ENCODE measurements at regions not wholly inside any gene's neighbourhood (a gene's known extent, or its start where the extent isn't known, plus 50 kb on each side); places are given as distances from the start of the nearest gene placed in this dataset.

DNA sequence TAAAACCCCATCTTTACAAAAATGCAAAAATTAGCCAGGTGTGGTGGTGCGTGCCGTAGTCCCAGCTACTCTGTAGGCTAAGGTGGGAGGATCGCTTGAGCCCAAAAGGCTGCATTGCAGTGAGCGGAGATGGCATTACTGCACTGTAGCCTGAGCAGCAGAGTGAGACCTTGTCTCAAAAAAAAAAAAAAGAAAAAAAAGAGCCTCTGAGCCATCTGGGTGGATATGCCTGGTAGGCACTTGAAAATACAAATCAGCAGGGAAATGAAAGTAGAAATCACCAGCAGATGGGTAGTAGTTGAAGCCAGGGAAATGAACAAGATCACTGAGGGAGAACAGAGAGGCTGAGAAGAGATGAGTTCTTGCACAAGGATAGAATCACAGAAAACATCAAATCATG, 131.0 kb upstream of the HMCN1 start:
- Histone ChIP-seq H3K27ac (ENCODE audit: low read depth, low read length) (no peak overlapping the region), H3K9me3 (ENCODE audit: control insufficient read depth in 1 of 2, low read length in 2 of 2) (no peaks in the 10 kb centered on the region), H3K4me1 (ENCODE audit: insufficient read depth, low read length) (peaks cover 7% of the 10 kb centered on the region), H3K4me3 (ENCODE audit: low read length in 2 of 2) (no peak overlapping the region), H3K36me3 (ENCODE audit: insufficient read depth, low read length) (no peaks in the 10 kb centered on the region), H3K27me3 (ENCODE audit: insufficient read depth, low read length) (no peaks in the 10 kb centered on the region)
- no peaks in the 10 kb centered on the region for H3K36me3 Mint-ChIP-seq
- H3K27me3 Mint-ChIP-seq, result peaks cover 0 to 2% of the 10 kb centered on the region in 2 donors
- ChIA-PET POLR2A (ENCODE audit: partially characterized antibody) (no interaction called here), CTCF (ENCODE audit: partially characterized antibody) (interaction anchor here (1.2 to 2.1 kb wide), 4 partner anchors 26 to 286 kb away, joined by 3 to 6 read pairs (median 4); partner anchors contain the start of gene IVNS1ABP)
- intact Hi-C loops (cut with micrococcal nuclease), result no loop called here
- no peak for DNase-seq
- H3K27ac Mint-ChIP-seq, result no peak overlapping the region
- no peaks in the 10 kb centered on the region for H3K4me1 Mint-ChIP-seq
- H3K9me3 Mint-ChIP-seq, result peaks cover 0 to 2% (median 0%) of the 10 kb centered on the region in 8 donors
- no peak overlapping the region for H3K4me3 Mint-ChIP-seq

DNA sequence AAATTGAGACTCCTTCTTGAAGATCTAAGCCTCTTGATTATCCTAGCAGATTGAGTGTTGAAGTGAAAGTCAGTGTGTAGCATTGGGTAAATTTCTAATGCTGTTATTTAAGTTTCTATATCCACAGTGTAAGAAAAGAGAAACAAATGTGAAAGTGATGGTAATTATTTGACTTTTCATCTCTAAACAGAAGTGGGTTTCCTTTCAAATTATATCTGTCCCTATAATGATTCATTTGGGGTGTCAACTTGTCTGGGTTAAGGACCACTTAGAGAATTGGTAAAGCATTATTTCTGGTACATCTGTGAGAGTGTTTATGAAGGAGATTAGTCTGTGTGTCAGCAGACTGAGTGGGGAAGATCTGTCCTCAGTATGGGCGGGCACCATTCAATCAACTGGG, 133.0 kb upstream of the HMCN1 start:
- no peak for DNase-seq
- H3K4me3 Mint-ChIP-seq, result no peak overlapping the region
- Histone ChIP-seq H3K4me1 (ENCODE audit: insufficient read depth, low read length) (peaks cover 1% of the 10 kb centered on the region), H3K36me3 (ENCODE audit: insufficient read depth, low read length) (no peaks in the 10 kb centered on the region), H3K4me3 (ENCODE audit: low read length in 2 of 2) (no peak overlapping the region), H3K27me3 (ENCODE audit: insufficient read depth, low read length) (no peaks in the 10 kb centered on the region), H3K27ac (ENCODE audit: low read depth, low read length) (no peak overlapping the region), H3K9me3 (ENCODE audit: control insufficient read depth in 1 of 2, low read length in 2 of 2) (no peaks in the 10 kb centered on the region)
- POLR2A ChIA-PET (ENCODE audit: partially characterized antibody), result no interaction called here
- CTCF ChIA-PET (ENCODE audit: partially characterized antibody), result no interaction called here
- no peaks in the 10 kb centered on the region for H3K27me3 Mint-ChIP-seq
- H3K36me3 Mint-ChIP-seq, result no peaks in the 10 kb centered on the region
- no peaks in the 10 kb centered on the region for H3K9me3 Mint-ChIP-seq
- no peak overlapping the region for H3K27ac Mint-ChIP-seq
- peaks cover under 1 to 2% (median under 1%) of the 10 kb centered on the region in 4 donors for H3K4me1 Mint-ChIP-seq
- intact Hi-C loops (cut with micrococcal nuclease), result no loop called here

DNA sequence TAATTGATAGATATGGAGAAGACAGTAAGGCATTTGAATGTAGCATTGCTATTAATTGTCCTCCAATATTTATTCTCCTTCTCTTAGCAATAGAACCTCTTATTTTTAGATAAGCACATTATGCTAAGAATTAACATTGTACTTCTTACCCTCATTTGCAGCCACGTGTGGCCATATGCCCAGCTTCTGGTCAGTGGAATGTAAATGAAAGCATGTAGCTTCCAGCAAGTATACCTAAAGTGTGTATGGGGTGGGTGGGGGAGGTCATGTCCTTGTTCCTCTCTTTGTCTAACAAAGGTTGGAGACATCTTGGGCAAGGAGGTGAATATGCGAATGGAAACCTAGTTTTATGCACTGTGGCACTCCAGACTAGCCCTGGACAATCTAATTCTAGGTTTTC, 133.6 kb upstream of the HMCN1 start:
- peaks cover 6 to 7% (median 6%) of the 10 kb centered on the region in 4 donors for H3K4me1 Mint-ChIP-seq
- Histone ChIP-seq H3K4me3 (ENCODE audit: low read length in 2 of 2) (no peak overlapping the region), H3K27ac (ENCODE audit: low read depth, low read length) (no peak overlapping the region), H3K27me3 (ENCODE audit: insufficient read depth, low read length) (no peaks in the 10 kb centered on the region), H3K4me1 (ENCODE audit: insufficient read depth, low read length) (peaks cover 7% of the 10 kb centered on the region), H3K36me3 (ENCODE audit: insufficient read depth, low read length) (no peaks in the 10 kb centered on the region), H3K9me3 (ENCODE audit: control insufficient read depth in 1 of 2, low read length in 2 of 2) (no peaks in the 10 kb centered on the region)
- ChIA-PET POLR2A (ENCODE audit: partially characterized antibody) (interaction anchor here (1.1 kb wide), 1 partner anchor 252 kb away, joined by 3 read pairs; no protein-coding TSS in a partner anchor), CTCF (ENCODE audit: partially characterized antibody) (interaction anchor here (1.5 kb wide), 1 partner anchor 69 kb away, joined by 5 read pairs; no protein-coding TSS in a partner anchor)
- no peaks in the 10 kb centered on the region for H3K36me3 Mint-ChIP-seq
- no peak overlapping the region for H3K27ac Mint-ChIP-seq
- intact Hi-C loops (cut with micrococcal nuclease), result no loop called here
- no peak for DNase-seq
- no peak overlapping the region for H3K4me3 Mint-ChIP-seq
- no peaks in the 10 kb centered on the region for H3K27me3 Mint-ChIP-seq
- no peaks in the 10 kb centered on the region for H3K9me3 Mint-ChIP-seq

DNA sequence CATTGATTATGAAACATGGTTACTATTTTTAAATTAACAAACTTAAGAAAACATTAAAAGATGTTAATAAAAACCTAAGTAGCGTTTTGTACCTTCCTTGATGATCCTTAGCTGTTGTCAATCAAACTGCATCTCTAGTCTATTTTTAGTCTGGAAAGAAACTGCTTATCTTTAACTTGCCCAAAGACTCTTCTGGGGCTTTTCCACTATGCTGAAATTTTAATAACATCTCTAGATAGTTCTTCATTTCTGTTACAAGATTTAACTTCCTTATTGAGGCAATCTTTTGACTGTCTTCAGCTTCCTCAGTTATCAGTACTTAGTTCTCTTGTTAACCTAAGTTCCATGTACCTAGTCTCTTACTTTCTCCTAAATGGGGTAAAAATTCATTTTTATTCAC, 135.9 kb upstream of the HMCN1 start:
- ChIA-PET CTCF (ENCODE audit: partially characterized antibody) (interaction anchor here (0.8 kb wide), 2 partner anchors 38 to 82 kb away, joined by 3 to 5 read pairs; no protein-coding TSS in a partner anchor), POLR2A (ENCODE audit: partially characterized antibody) (no interaction called here)
- H3K27ac ChIP-seq (ENCODE audit: low read depth, low read length), result no peak overlapping the region
- H3K4me3 ChIP-seq (ENCODE audit: low read length in 2 of 2), result no peak overlapping the region
- H3K9me3 ChIP-seq (ENCODE audit: control insufficient read depth in 1 of 2, low read length in 2 of 2), result no peaks in the 10 kb centered on the region
- Mint-ChIP-seq H3K27me3 (no peaks in the 10 kb centered on the region), H3K4me3 (no peak overlapping the region), H3K9me3 (no peaks in the 10 kb centered on the region), H3K27ac (no peak overlapping the region), H3K36me3 (no peaks in the 10 kb centered on the region), H3K4me1 (peaks cover 21 to 26% (median 22%) of the 10 kb centered on the region in 4 donors)
- DNase-seq, result no peak
- intact Hi-C loops (cut with micrococcal nuclease), result loop anchor here (5.0 kb wide), 2 partner anchors 56 to 74 kb away; no protein-coding TSS in a partner anchor
- no peaks in the 10 kb centered on the region for H3K27me3 ChIP-seq (ENCODE audit: insufficient read depth, low read length)
- no peaks in the 10 kb centered on the region for H3K36me3 ChIP-seq (ENCODE audit: insufficient read depth, low read length)
- H3K4me1 ChIP-seq (ENCODE audit: insufficient read depth, low read length), result peaks cover 27% of the 10 kb centered on the region

DNA sequence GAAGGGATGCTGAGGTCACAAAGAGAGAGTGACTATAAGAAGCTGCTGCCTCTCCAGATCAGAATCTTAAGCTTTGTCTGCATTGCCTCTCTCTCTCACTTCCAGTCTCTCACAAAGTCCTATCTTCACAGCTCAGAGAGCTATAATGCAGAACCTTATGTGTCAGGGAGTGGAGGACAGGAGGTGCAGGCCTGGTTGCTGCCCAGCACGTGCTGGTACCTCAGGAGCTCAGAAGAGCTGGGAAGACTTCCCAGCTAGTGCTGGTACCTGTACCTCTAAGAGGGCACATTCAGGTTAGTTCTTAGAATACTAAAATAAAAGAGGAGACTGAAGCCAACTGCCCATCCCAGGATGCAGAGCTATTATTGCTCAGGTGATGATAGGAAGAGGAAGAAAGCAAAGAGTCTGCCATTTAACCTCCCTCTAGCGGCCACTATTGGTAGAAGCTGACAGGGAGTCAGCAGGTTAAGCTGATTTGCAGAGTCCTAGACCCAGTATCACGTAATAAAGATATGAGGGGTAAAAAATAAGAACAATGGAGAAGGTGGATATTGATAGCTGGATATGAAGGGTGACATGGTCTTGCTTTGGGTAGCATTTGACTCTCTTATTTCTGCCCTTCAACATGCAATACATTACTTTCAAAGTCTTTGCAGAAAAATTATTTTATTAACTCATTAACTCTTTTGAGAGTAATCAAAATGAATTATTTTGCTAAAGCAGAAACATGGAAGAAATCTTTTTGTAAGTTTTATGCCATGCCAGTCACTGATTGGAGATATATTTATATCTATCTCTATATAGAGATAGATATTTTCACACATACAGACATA, 138.1 kb upstream of the HMCN1 start:
- Mint-ChIP-seq H3K27ac (peak overlapping the region in 6 of 7 donors; percentile 14 to 72 (median 39)), H3K36me3 (no peaks in the 10 kb centered on the region), H3K9me3 (no peaks in the 10 kb centered on the region), H3K4me1 (peaks cover 31 to 39% (median 33%) of the 10 kb centered on the region in 4 donors), H3K4me3 (no peak overlapping the region), H3K27me3 (no peaks in the 10 kb centered on the region)
- Histone ChIP-seq H3K36me3 (ENCODE audit: insufficient read depth, low read length) (no peaks in the 10 kb centered on the region), H3K4me1 (ENCODE audit: insufficient read depth, low read length) (peaks cover 27% of the 10 kb centered on the region), H3K9me3 (ENCODE audit: control insufficient read depth in 1 of 2, low read length in 2 of 2) (no peaks in the 10 kb centered on the region), H3K27ac (ENCODE audit: low read depth, low read length) (no peak overlapping the region), H3K4me3 (ENCODE audit: low read length in 2 of 2) (no peak overlapping the region), H3K27me3 (ENCODE audit: insufficient read depth, low read length) (no peaks in the 10 kb centered on the region)
- POLR2A ChIA-PET (ENCODE audit: partially characterized antibody), result interaction anchor here (0.6 to 3.5 kb wide), 13 partner anchors 27 to 357 kb away, joined by 3 to 75 read pairs (median 5); partner anchors contain the start of gene IVNS1ABP
- intact Hi-C loops (cut with micrococcal nuclease), result loop anchor here (1.0 to 5.0 kb wide), 6 partner anchors 29 to 358 kb away; partner anchors contain the start of gene IVNS1ABP
- CTCF ChIA-PET (ENCODE audit: partially characterized antibody), result interaction anchor here (0.6 to 3.9 kb wide), 69 partner anchors 9 to 611 kb away, joined by 3 to 63 read pairs (median 5); partner anchors contain the start of genes IVNS1ABP, SWT1 and TRMT1L
- peak; percentile 56 to 67 (median 62) for DNase-seq

DNA sequence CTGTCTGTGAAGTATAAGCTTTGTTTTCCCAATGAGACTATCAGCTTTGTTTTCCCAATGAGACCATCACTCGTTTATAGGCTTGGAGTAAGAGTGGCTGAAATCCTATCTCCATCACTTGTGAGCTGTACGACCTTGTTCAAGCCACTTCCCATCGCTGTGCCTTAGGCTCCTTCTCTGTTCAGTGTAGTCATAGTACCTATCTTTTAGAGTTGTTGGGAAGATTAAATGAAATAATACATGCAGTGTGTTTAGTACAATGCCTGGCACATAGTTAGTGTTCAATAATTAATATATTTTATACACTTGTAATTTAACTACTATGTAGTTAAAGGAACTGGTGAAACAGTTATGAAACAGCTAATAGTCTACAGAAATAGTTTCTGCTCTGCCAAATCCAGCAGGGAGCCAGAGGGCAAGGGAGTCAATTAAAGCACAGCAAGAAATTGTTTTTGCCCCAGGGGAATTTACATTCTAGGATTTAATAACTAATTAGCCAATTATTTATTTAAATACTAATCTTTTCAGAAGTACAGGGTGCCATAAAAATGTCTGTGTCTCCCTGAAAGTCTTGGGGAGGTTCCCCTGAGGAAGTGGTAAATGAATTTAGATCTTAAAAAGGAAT, 139.3 kb upstream of the HMCN1 start:
- intact Hi-C loops (cut with micrococcal nuclease), result loop anchor here (5.0 kb wide), 2 partner anchors 53 to 77 kb away; no protein-coding TSS in a partner anchor
- CTCF ChIA-PET (ENCODE audit: partially characterized antibody), result interaction anchor here (0.6 to 3.9 kb wide), 37 partner anchors 8 to 438 kb away, joined by 3 to 63 read pairs (median 6); partner anchors contain the start of genes IVNS1ABP, SWT1 and TRMT1L
- POLR2A ChIA-PET (ENCODE audit: partially characterized antibody), result interaction anchor here (1.6 to 3.5 kb wide), 6 partner anchors 26 to 356 kb away, joined by 4 to 75 read pairs (median 10); partner anchors contain the start of gene IVNS1ABP

More for the DNA sequence above, 139.3 kb upstream of the HMCN1 start:
- Histone ChIP-seq H3K36me3 (ENCODE audit: insufficient read depth, low read length) (no peaks in the 10 kb centered on the region), H3K4me3 (ENCODE audit: low read length in 2 of 2) (no peak overlapping the region), H3K4me1 (ENCODE audit: insufficient read depth, low read length) (peaks cover 27% of the 10 kb centered on the region), H3K27me3 (ENCODE audit: insufficient read depth, low read length) (no peaks in the 10 kb centered on the region), H3K27ac (ENCODE audit: low read depth, low read length) (no peak overlapping the region), H3K9me3 (ENCODE audit: control insufficient read depth in 1 of 2, low read length in 2 of 2) (no peaks in the 10 kb centered on the region)
- Mint-ChIP-seq H3K9me3 (peaks cover 0 to 2% (median 0%) of the 10 kb centered on the region in 8 donors), H3K36me3 (no peaks in the 10 kb centered on the region), H3K4me1 (peaks cover 31 to 43% (median 33%) of the 10 kb centered on the region in 4 donors), H3K4me3 (no peak overlapping the region), H3K27me3 (no peaks in the 10 kb centered on the region), H3K27ac (peak overlapping the region in 5 of 7 donors; percentile 8 to 90 (median 48))
- no peak for DNase-seq

Data from CD4-positive, alpha-beta memory T cell (primary cell).